OCI-LY3 (cell line): ENCODE measurements at regions not wholly inside any gene's neighbourhood (a gene's known extent, or its start where the extent isn't known, plus 50 kb on each side); places are given as distances from the start of the nearest gene placed in this dataset.

Experiments used
- CTCF ChIP-seq: fragments of 200-600, 300-600 bp; sonication (generic); IDR thresholded peaks from 2 replicates; pipeline ENCODE4 v1.5.1; 2014; ENCODE audit warnings: antibody characterized with exemption, low read length, low read depth
- EZH2phosphoT487 ChIP-seq: fragments of 200-600 bp; shearing (Covaris generic); IDR thresholded peaks from 2 replicates; pipeline ENCODE4 v1.6.1; 2018; ENCODE audit warnings: antibody characterized with exemption, mixed run types, low read depth

- no peak for TF ChIP-seq CTCF
- no peak for TF ChIP-seq EZH2phosphoT487
Measured at GRCh38 chr1:87568005-87568404, 239.3 kb downstream of the LMO4 start.
